GM18505 (cell line): ENCODE measurements at regions not wholly inside any gene's neighbourhood (a gene's known extent, or its start where the extent isn't known, plus 50 kb on each side); places are given as distances from the start of the nearest gene placed in this dataset.

ENCODE experiments used
- ATAC-seq: cut with Tn5 transposase; IDR thresholded peaks from one replicate; pipeline ENCODE4 v1.9.1; 2021; ENCODE audit not compliant: unreplicated experiment
- POLR2A ChIP-seq: IDR thresholded peaks from 4 replicates; pipeline ENCODE4 v1.6.1; 2011; ENCODE audit warnings: borderline replicate concordance; ENCODE audit not compliant: insufficient read depth, insufficient read length; ENCODE audit errors: extremely low read depth

GRCh38 chr2:65835975-65836549, 403.7 kb upstream of the SPRED2 start:
- ATAC-seq, result no peak
- TF ChIP-seq POLR2A, result no peak

GRCh38 chr2:65834771-65835475, 402.5 kb upstream of the SPRED2 start:
- ATAC-seq, result no peak
- TF ChIP-seq POLR2A, result no peak

GRCh38 chr2:65834062-65834461, 401.7 kb upstream of the SPRED2 start:
- TF ChIP-seq POLR2A, result no peak
- ATAC-seq, result no peak

- no peak for TF ChIP-seq POLR2A
- no peak for ATAC-seq
Measured at GRCh38 chr2:65831509-65831908, 399.1 kb upstream of the SPRED2 start.

- ATAC-seq, result no peak
- TF ChIP-seq POLR2A, result no peak
Measured at GRCh38 chr2:65826567-65826966, 394.2 kb upstream of the SPRED2 start.

- no peak for TF ChIP-seq POLR2A
- ATAC-seq, result no peak
Measured at GRCh38 chr2:65823511-65823910, 391.1 kb upstream of the SPRED2 start.

- ATAC-seq, result no peak
- TF ChIP-seq POLR2A, result no peak
Measured at GRCh38 chr2:65820454-65820853, 388.1 kb upstream of the SPRED2 start.

- no peak for ATAC-seq
- no peak for TF ChIP-seq POLR2A
Measured at GRCh38 chr2:65819963-65820362, 387.6 kb upstream of the SPRED2 start.

- ATAC-seq, result no peak
- TF ChIP-seq POLR2A, result no peak
Measured at GRCh38 chr2:65818873-65819451, 386.6 kb upstream of the SPRED2 start.

GRCh38 chr2:65813631-65814173, 381.3 kb upstream of the SPRED2 start:
- no peak for TF ChIP-seq POLR2A
- no peak for ATAC-seq

GRCh38 chr2:65812887-65813286, 380.5 kb upstream of the SPRED2 start:
- no peak for ATAC-seq
- no peak for TF ChIP-seq POLR2A

GRCh38 chr2:65807942-65808341, 375.5 kb upstream of the SPRED2 start:
- no peak for TF ChIP-seq POLR2A
- ATAC-seq, result no peak

GRCh38 chr2:65804777-65805176, 372.4 kb upstream of the SPRED2 start:
- ATAC-seq, result no peak
- no peak for TF ChIP-seq POLR2A
